HG03175 (cell line): ENCODE measurements at regions not wholly inside any gene's neighbourhood (a gene's known extent, or its start where the extent isn't known, plus 50 kb on each side); places are given as distances from the start of the nearest gene placed in this dataset.
"Not testable (repeated sequence)": the region's sequence is repeated elsewhere in the genome, so short reads cannot be mapped to it uniquely, and the experiment has no call there.

Experiments
- ATAC-seq: cut with Tn5 transposase; IDR thresholded peaks from one replicate; pipeline ENCODE4 v1.9.1; 2021; ENCODE audit warnings: mild to moderate bottlenecking, moderate library complexity; ENCODE audit not compliant: unreplicated experiment

- ATAC-seq: no peak
Observed at GRCh38 chr9:115690786-115691496, 462.6 kb upstream of the PAPPA start.

- ATAC-seq: no peak
Observed at GRCh38 chr9:115691693-115692092, 461.9 kb upstream of the PAPPA start.

- not testable (repeated sequence) for ATAC-seq
Observed at GRCh38 chr9:115692868-115693267, 460.7 kb upstream of the PAPPA start.

GRCh38 chr9:115694014-115694413, 459.6 kb upstream of the PAPPA start:
- no peak for ATAC-seq

DNA sequence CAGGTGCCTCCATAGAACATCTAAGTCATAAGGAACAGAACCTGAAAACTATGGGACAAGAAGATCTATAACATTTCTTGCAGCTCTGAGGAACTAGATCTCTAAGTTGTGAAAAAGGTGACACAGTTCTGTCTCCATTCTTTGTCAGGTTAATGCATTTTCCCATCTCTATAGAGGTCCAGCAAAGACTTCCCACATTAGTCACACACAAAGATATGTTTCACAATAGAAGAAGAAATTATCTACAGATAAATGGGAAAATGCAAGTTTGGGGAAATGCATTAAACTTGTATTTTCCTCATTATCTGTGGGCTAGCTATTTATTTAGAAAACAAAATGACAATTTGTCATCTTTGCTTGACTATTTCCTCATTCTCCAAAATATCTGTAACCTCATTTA, 458.6 kb upstream of the PAPPA start:
- ATAC-seq: no peak

DNA sequence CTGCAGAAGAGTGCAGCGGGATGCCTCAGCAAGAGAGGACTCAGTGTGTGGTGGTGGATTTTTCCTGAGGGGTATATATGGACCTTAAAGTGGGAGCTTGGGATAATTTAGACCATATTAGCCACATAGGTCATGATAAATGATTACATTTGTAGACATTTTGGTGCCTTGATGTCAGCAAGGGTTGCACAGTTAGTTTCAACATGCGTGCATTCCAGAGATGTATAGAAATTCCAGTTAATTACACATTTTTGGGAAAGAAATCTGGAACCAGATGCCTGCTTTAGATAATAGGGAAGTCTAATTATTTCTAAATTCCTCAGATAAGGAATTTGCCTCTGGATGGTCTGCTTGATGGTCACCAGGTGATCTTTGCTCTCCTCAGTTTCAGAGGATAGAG, 440.6 kb upstream of the PAPPA start:
- ATAC-seq: no peak

GRCh38 chr9:115715666-115716065, 437.9 kb upstream of the PAPPA start:
- no peak for ATAC-seq

- ATAC-seq: no peak
Observed at GRCh38 chr9:115717298-115717697, 436.3 kb upstream of the PAPPA start.

GRCh38 chr9:115717711-115718173, 435.8 kb upstream of the PAPPA start:
- no peak for ATAC-seq

DNA sequence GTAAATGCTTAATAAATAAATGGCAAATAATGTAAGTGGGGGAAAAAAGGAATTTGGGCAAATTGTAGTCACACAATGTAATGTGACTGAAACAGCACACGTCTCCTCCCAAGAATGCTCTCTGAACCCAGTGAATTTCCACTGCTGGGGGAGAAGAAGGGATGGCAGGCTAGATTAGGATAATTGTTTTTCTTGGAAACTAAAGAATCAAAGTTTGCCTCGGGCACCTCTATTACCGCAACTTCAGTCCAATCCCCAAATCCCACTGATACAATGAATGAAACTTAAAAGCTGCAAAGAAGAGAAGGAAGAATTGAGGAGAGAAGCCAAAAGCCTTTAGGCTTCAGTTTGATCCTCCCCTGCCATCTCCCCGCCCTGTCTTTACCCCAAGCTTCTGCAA, 423.2 kb upstream of the PAPPA start:
- no peak for ATAC-seq

DNA sequence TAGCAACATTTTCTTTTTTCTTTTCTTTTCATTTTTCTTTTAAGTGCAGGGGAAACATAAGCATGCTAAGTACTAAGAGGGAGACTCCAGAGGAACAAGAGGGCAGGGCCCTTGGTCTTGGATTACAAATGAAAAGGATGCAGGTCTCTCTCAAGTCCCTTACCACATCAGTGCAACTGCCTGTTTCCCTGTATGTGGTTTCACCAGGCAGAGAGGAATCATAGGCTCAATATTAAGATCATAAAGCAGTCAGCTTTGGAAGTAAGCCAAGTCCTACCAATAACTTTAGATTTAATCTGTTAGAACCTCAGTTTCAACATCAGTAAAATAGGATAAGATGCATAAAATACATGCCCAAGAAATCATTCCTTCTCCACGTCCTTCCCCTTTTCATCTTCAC, 422.7 kb upstream of the PAPPA start:
- ATAC-seq: no peak

DNA sequence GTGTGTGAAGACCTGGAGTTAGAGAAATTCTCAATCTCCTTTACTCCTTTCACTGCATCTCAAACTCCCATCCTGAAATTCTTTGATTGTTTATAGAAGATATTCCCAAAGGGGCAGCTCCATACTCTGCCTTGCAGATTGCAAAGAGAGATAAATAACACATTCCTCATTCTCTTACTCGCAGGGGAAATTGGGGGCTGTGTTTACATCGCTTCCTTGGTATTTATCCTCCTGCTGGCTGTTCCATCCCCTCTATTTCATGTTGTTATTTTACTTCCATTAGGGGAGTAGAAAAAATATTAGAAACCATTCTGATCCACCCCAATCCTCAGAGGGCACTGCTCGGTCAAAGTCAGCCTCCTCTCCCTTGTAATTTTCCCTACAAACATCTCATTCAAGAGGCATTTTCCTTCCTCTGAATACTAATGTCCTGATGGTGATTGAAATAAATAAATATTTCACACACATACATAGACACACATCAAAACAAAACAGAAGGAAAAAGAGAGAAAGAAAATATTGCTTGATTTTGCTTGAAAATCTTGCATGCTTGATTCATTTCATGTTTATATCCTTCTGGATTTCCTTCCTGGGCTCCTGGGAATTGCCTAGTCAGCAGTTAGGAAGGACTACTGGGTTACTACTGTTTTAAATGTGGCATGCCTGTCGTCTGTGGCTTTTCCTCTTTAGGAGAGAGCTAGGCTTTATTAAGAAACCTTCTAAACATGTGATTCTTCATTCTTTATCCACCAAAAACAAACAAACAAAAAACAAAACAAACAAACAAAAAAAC, 420.1 kb upstream of the PAPPA start:
- no peak for ATAC-seq

DNA sequence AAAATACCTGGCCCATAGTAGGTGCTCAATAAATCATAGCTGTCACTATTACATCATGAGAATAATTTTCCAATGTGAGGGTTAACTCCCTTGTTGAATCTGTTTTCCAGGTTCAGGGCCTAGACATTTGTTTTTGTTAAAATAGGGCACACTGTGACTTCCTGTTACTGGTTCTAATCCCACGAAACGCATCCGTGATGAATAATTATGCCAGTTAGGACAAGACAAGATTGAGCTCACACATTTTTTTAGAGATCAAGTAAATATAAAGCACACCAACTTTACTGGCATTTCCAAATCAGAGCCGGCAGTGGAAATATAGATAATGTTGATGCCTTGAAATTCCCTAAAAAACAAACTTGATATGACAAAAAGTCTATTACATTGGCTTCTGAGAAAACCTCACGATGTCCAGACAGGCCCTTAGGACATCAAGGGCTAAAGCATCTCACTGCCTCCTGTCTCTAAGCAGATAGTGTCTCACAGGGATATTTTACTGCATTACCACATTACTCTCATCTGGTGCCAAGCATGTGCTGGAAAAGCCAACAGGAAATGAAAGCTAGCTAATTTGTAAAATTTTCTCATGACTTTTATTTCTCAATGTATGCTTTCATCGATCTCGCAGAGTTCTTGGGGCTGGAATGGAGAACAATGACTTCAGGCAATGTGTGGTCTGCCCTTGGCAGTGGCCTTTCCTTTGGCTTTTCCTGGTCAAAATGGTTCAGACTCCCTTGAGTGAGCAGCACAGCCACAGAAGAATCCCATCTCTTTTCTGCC, 414.3 kb upstream of the PAPPA start:
- ATAC-seq: no peak

DNA sequence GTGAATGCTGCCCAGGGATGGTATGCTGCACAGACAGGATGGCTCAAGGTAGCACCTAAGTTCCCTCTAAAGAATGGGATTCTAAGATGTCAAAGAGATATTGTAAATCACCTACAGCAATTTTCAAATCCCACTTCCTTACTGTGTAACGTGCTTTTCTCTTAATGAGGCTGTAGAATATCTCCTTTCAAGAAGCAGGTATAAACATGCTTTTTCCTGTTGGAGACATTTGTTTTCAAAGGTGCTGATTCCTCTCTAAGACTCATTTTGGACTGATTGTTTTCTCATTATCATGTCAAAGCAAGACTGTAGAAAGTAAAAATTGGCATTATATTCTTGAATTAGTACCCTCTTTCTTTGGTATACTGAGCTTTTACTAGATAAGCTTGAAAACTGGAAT, 412.6 kb upstream of the PAPPA start:
- ATAC-seq: no peak

GRCh38 chr9:115743709-115744605, 409.6 kb upstream of the PAPPA start:
- no peak for ATAC-seq

DNA sequence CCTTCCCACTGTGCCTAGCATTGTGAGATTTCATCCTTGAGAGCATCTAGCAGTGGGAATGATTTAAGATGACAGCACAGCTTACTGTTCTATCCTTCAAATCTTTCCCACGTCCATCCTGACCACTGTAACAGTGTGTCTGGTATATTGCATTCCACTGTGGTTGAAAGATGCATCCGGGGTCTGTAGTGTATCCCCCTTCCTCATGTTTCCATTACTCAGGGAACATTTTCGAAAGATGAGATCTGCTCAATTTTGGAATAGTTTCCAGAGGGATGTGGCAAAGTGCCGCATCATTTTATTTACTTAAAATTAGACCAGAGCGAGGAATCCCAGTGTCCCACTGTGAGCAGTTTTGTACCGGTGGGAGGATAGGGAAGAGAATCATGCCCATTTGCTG, 407.1 kb upstream of the PAPPA start:
- ATAC-seq: no peak

GRCh38 chr9:115747731-115748130, 405.9 kb upstream of the PAPPA start:
- no peak for ATAC-seq

DNA sequence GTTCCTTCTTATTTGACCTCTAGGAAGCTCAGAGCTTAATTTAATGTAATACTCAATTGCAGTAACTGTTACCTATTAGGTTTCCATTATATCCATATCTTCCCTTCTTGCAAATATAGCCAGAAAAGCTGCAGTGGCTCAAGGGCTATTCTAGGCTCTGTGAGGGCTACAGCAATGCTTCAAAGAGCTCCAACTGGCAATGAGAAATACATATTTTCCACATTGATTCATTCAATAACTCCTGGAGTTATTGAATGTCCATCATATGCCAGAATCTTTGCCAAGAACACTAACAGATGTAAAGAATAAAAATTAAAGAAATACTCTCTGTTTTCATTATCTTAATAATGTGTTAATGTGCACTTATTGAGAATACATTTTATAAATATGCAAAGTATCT, 396.9 kb upstream of the PAPPA start:
- ATAC-seq: no peak

DNA sequence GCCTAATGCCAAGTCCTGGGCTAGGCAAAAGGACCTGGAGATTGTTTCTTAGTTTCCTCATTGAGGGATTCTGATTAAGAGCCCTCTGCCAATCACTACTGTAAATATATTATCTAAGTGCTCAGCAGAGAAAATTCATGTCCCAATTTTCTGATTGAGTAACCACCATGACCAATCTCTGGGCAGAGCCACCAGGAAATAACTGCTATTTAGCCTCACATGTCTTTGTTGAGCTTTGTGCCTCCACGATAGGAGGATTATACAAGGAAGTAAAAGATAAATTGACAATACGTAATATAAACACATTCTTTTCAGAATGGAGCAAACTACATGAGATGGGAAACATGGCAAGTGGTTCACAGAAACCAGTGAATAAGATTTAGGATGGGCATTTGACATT, 396.1 kb upstream of the PAPPA start:
- no peak for ATAC-seq

DNA sequence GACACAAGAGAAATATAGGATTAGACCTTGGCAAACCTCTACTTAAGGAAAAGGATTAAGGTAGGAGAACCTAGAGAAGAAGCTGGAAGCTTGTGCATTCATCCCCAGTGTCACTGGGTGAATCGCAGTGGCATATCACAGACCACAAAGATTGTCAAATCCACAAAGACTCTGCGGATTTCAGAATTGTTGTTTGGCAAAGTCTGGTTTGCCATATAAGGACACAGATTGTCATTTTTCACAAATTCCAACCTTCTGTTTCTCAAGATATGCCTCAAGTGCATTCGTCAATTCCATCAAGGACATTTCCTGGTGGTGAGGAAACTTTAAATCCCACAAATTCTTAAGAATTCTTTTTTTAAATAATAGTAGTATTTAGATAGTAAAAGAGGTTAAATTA, 395.1 kb upstream of the PAPPA start:
- ATAC-seq: no peak

GRCh38 chr9:115759426-115759825, 394.2 kb upstream of the PAPPA start:
- no peak for ATAC-seq
